K562 (cell line): ENCODE measurements at regions not wholly inside any gene's neighbourhood (a gene's known extent, or its start where the extent isn't known, plus 50 kb on each side); places are given as distances from the start of the nearest gene placed in this dataset.

Experiments used
- CHD4 ChIP-seq: fragments of 200-600 bp; sonication (generic); IDR thresholded peaks from 3 replicates; pipeline ENCODE4 v1.6.1; 2012; ENCODE audit warnings: low read depth, mild to moderate bottlenecking, mixed read lengths, low read length, inconsistent platforms; ENCODE audit not compliant: insufficient read depth, insufficient replicate concordance, poor library complexity, severe bottlenecking
- NFIX ChIP-seq: fragments of 250-450 bp; sonication (Bioruptor Pico); IDR thresholded peaks from 2 replicates; pipeline ENCODE4 v1.4.0; 2020; ENCODE audit warnings: low read depth, mild to moderate bottlenecking, moderate library complexity
- RB1 ChIP-seq: fragments of 450-650 bp; IDR thresholded peaks from 2 replicates; pipeline ENCODE4 v1.6.1; 2017; ENCODE audit warnings: low read depth, mild to moderate bottlenecking
- TCF7L2 ChIP-seq: fragments of 150-350 bp; IDR thresholded peaks from 2 replicates; pipeline ENCODE4 v1.6.1; 2016; ENCODE audit warnings: low read depth, mild to moderate bottlenecking, low read length, moderate library complexity
- ZNF146 ChIP-seq: IDR thresholded peaks from one replicate; pipeline ENCODE4 v1.6.1; 2018; ENCODE audit warnings: missing compliant biosample characterization; ENCODE audit not compliant: unreplicated experiment

- no peak for TF ChIP-seq RB1
- no peak for TF ChIP-seq NFIX (CRISPR knock-in tag)
- TF ChIP-seq ZNF146 (CRISPR knock-in tag) = no peak
- no peak for TF ChIP-seq TCF7L2
- no peak for TF ChIP-seq CHD4
Observed at GRCh38 chr5:109589239-109589638, 100.5 kb upstream of the MAN2A1 start.
